Sigmoid colon (tissue), 3 donors: ENCODE measurements at regions not wholly inside any gene's neighbourhood (a gene's known extent, or its start where the extent isn't known, plus 50 kb on each side); places are given as distances from the start of the nearest gene placed in this dataset.

Experiments
- POLR2A ChIP-seq, 2 donors: fragments of 450-650 bp; IDR thresholded peaks; one replicate each; pipeline ENCODE4 v1.6.1; 2016; ENCODE audit warnings: antibody characterized with exemption in 2 of 2, mild to moderate bottlenecking in 2 of 2, moderate library complexity in 2 of 2
- TF ChIP-seq, protein P1 (sequence below), 4 experiments: fragments of 450-650 bp in 3 of 4; fragments of 200-600 bp in 1 of 4; IDR thresholded peaks; one replicate each; pipeline ENCODE4 v1.5.1; 2016 to 2019; ENCODE audit warnings: antibody characterized with exemption in 4 of 4, mild to moderate bottlenecking in 3 of 4, moderate library complexity in 2 of 4

DNA sequence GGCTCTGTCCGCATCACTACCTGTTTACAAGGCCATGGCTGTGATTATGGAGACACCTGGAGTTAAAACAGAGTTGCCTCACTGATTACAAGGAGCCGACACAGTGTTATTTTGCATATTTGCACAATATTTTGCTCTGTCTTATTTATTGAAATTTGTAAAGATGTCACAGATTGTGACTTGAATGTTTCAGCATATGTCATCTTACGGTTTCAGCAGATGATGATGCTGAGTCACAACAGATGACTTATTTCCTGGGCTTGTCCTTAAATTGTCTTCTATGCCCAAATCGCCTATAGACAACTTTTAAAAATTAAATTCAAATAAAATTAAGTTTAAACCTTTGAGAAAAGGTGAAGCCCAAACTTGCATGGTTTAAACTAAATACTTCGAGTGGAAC is 87.1 kb upstream of the INPP4B start:
- no peak for TF ChIP-seq POLR2A (IDR thresholded peaks at IDR 0.05)
- TF ChIP-seq, protein P1, sequence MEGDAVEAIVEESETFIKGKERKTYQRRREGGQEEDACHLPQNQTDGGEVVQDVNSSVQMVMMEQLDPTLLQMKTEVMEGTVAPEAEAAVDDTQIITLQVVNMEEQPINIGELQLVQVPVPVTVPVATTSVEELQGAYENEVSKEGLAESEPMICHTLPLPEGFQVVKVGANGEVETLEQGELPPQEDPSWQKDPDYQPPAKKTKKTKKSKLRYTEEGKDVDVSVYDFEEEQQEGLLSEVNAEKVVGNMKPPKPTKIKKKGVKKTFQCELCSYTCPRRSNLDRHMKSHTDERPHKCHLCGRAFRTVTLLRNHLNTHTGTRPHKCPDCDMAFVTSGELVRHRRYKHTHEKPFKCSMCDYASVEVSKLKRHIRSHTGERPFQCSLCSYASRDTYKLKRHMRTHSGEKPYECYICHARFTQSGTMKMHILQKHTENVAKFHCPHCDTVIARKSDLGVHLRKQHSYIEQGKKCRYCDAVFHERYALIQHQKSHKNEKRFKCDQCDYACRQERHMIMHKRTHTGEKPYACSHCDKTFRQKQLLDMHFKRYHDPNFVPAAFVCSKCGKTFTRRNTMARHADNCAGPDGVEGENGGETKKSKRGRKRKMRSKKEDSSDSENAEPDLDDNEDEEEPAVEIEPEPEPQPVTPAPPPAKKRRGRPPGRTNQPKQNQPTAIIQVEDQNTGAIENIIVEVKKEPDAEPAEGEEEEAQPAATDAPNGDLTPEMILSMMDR (IDR thresholded peaks at IDR 0.05) = no peak
